Bronchial epithelial cell (primary cell): ENCODE measurements at regions not wholly inside any gene's neighbourhood (a gene's known extent, or its start where the extent isn't known, plus 50 kb on each side); places are given as distances from the start of the nearest gene placed in this dataset.
A peak's percentile ranks its signal among the peaks of the same experiment; 100 is the strongest.

Source experiments
- DNase-seq: peaks from one replicate; pipeline ENCODE4 v3.0.0-alpha.2; 2010; ENCODE audit warnings: low read depth
- FAIRE-seq: peaks from 2 replicates; lab custom pipeline; 2011; peaks lifted over from hg19 to GRCh38; lab: Jason Lieb, UNC
- H3K27me3 ChIP-seq: 2 replicates; pipeline ENCODE4 v1.5.1; 2011; ENCODE audit warnings: low read length; ENCODE audit not compliant: control insufficient read depth, insufficient read depth
- H3K36me3 ChIP-seq: 2 replicates; pipeline ENCODE4 v1.5.1; 2011; ENCODE audit warnings: low read length; ENCODE audit not compliant: control insufficient read depth, insufficient read depth
- H3K4me3 ChIP-seq: 2 replicates; pipeline ENCODE4 v1.5.1; 2011; ENCODE audit warnings: mild to moderate bottlenecking, low read depth, low read length, control low read depth
- CTCF ChIP-seq: IDR thresholded peaks from 2 replicates; pipeline ENCODE4 v1.5.1; 2011; ENCODE audit warnings: mild to moderate bottlenecking, moderate library complexity, low read length, control low read depth, inconsistent platforms; ENCODE audit not compliant: insufficient read depth, severe bottlenecking

- TF ChIP-seq CTCF = no peak
- FAIRE-seq (no peak), DNase-seq (no peak)
- Histone ChIP-seq H3K4me3 (no peak overlapping the region), H3K27me3 (peaks cover 4% of the 10 kb centered on the region), H3K36me3 (no peaks in the 10 kb centered on the region)
Observed at GRCh38 chr3:194756460-194756779, 70.7 kb downstream of the FAM43A start.

GRCh38 chr3:194756791-194757325, 71.2 kb downstream of the FAM43A start:
- no peak overlapping the region for H3K4me3 ChIP-seq
- no peak for DNase-seq

GRCh38 chr3:194757647-194758061, 72.0 kb downstream of the FAM43A start:
- FAIRE-seq = no peak
- DNase-seq = no peak
- H3K36me3 ChIP-seq = no peaks in the 10 kb centered on the region
- H3K4me3 ChIP-seq = no peak overlapping the region
- peaks cover 4% of the 10 kb centered on the region for H3K27me3 ChIP-seq
- no peak for TF ChIP-seq CTCF

More at GRCh38 chr3:194756791-194757325, 71.2 kb downstream of the FAM43A start:
- TF ChIP-seq CTCF = no peak
- H3K27me3 ChIP-seq = peaks cover 4% of the 10 kb centered on the region
- H3K36me3 ChIP-seq = no peaks in the 10 kb centered on the region
- FAIRE-seq = no peak

GRCh38 chr3:194758716-194759115, 73.0 kb downstream of the FAM43A start:
- no peak overlapping the region for H3K4me3 ChIP-seq
- TF ChIP-seq CTCF = no peak
- H3K36me3 ChIP-seq = no peaks in the 10 kb centered on the region
- H3K27me3 ChIP-seq = peaks cover 4% of the 10 kb centered on the region
- no peak for FAIRE-seq
- no peak for DNase-seq

- FAIRE-seq = no peak
- TF ChIP-seq CTCF = no peak
- H3K4me3 ChIP-seq = no peak overlapping the region
- DNase-seq = no peak
- no peaks in the 10 kb centered on the region for H3K36me3 ChIP-seq
- peaks cover 4% of the 10 kb centered on the region for H3K27me3 ChIP-seq
Observed at GRCh38 chr3:194760494-194761137, 74.9 kb downstream of the FAM43A start.

- no peak overlapping the region for H3K4me3 ChIP-seq
- TF ChIP-seq CTCF = no peak
- FAIRE-seq (peak; percentile 62), DNase-seq (peak; percentile 25)
- peaks cover 4% of the 10 kb centered on the region for H3K27me3 ChIP-seq
- no peaks in the 10 kb centered on the region for H3K36me3 ChIP-seq
Observed at GRCh38 chr3:194761384-194761783, 75.7 kb downstream of the FAM43A start.
